ENCODE measurements at regions not wholly inside any gene's neighbourhood (a gene's known extent, or its start where the extent isn't known, plus 50 kb on each side); places are given as distances from the start of the nearest gene placed in this dataset.

DNA sequence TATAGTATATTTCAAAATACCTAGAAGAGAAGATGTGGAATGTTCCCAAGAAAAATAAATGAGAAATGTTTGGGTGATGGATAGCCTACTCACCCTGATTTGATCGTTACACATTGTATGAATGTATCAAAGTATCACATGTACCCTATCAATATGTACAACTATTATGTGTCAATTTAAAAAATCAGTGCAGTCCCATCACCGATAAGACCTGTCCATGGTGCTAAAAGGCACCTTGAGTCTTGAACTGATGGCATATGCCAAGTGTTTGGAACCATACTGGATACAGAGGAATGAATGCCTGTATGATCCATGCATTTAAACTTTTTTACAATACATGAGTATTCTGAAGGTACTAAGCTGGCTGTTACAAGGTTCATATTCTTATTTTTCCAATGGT lies 50.2 kb upstream of the ZNF835 start:
- TF ChIP-seq, protein P1, sequence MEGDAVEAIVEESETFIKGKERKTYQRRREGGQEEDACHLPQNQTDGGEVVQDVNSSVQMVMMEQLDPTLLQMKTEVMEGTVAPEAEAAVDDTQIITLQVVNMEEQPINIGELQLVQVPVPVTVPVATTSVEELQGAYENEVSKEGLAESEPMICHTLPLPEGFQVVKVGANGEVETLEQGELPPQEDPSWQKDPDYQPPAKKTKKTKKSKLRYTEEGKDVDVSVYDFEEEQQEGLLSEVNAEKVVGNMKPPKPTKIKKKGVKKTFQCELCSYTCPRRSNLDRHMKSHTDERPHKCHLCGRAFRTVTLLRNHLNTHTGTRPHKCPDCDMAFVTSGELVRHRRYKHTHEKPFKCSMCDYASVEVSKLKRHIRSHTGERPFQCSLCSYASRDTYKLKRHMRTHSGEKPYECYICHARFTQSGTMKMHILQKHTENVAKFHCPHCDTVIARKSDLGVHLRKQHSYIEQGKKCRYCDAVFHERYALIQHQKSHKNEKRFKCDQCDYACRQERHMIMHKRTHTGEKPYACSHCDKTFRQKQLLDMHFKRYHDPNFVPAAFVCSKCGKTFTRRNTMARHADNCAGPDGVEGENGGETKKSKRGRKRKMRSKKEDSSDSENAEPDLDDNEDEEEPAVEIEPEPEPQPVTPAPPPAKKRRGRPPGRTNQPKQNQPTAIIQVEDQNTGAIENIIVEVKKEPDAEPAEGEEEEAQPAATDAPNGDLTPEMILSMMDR (IDR thresholded peaks at IDR 0.05), result no peak
- no peak for TF ChIP-seq POLR2A (IDR thresholded peaks at IDR 0.05)
- intact Hi-C loops (cut with DNase I), result loop anchor here in 1 of 10 donors (5.0 kb wide), 1 partner anchor 329 kb away; the partner anchor contains the start of gene ZNF582
- WGBS, 4 donors, result 57 to 74% (median 68%) methylated on average over 2 of the region's 2 CpGs

More for the DNA sequence above, 50.2 kb upstream of the ZNF835 start:
- Histone ChIP-seq H3K27me3 (peaks cover 0 to 10% (median 0%) of the 10 kb centered on the region in 9 donors), H3K27ac (no peak overlapping the region), H3K4me1 (no peaks in the 10 kb centered on the region), H3K4me3 (no peak overlapping the region), H3K36me3 (no peaks in the 10 kb centered on the region), H3K9me3 (peaks cover 0 to 8% (median 0%) of the 10 kb centered on the region in 12 donors)
- DNase-seq (no peak), ATAC-seq (no peak)

All from heart left ventricle (tissue), 16 donors.